B cell (primary cell): ENCODE measurements at regions not wholly inside any gene's neighbourhood (a gene's known extent, or its start where the extent isn't known, plus 50 kb on each side); places are given as distances from the start of the nearest gene placed in this dataset.

Experiments
- ATAC-seq: fragments of 200-7000 bp; cut with Tn5 transposase; one replicate; pipeline ENCODE4 v1.10.0; 2021; ENCODE audit warnings: low read depth, mild to moderate bottlenecking, moderate number of reproducible peaks, moderate library complexity
- CTCF ChIA-PET: fragments of 350-600 bp; sonication (Branson Sonifier 250); formaldehyde crosslinking; loops from one replicate; lab custom pipeline; 2021; ENCODE audit warnings: antibody characterized with exemption, inconsistent platforms; lab: Charles Lee
- POLR2A ChIA-PET: fragments of 350-600 bp; sonication (Branson Sonifier 250); formaldehyde crosslinking; loops from one replicate; lab custom pipeline; 2021; ENCODE audit warnings: antibody characterized with exemption; lab: Charles Lee
- DNase-seq: peaks from one replicate; pipeline ENCODE4 v3.0.0; 2013
- H2AFZ ChIP-seq: 2 replicates; pipeline ENCODE4 v1.6.1; 2012; ENCODE audit warnings: mild to moderate bottlenecking, low read depth, low read length; ENCODE audit not compliant: insufficient read depth, poor library complexity, severe bottlenecking
- H3K27ac ChIP-seq, 2 donors: 1 replicate in 1 of 2; 2 replicates in 1 of 2; pipeline ENCODE4 v1.5.1; 2012 to 2013; ENCODE audit warnings: low read length in 2 of 2, mild to moderate bottlenecking in 2 of 2, moderate library complexity in 1 of 2
- H3K27me3 ChIP-seq, 4 experiments: fragments of 200-600 bp in 1 of 4; sonication (generic) in 1 of 4; replicated peaks in 1 of 4; 1 replicate in 2 of 4; 2 replicates in 2 of 4; pipeline versions ENCODE4 v1.6.1 to v1.7.0; 2013 to 2016; ENCODE audit warnings: low read length in 3 of 4, mild to moderate bottlenecking in 2 of 4, mixed read lengths in 1 of 4, moderate library complexity in 1 of 4; ENCODE audit not compliant: insufficient read depth in 4 of 4, control insufficient read depth in 3 of 4; ENCODE audit errors: control extremely low read depth in 1 of 4
- H3K36me3 ChIP-seq, 2 experiments: replicated peaks in 1 of 2; 1 replicate in 1 of 2; 2 replicates in 1 of 2; pipeline versions ENCODE4 v1.6.1 to v1.7.1; 2013; ENCODE audit warnings: low read length in 1 of 2; ENCODE audit not compliant: insufficient read depth in 2 of 2, control insufficient read depth in 1 of 2; ENCODE audit errors: control extremely low read depth in 1 of 2, extremely low read depth in 1 of 2
- H3K4me1 ChIP-seq, 2 donors: fragments of 200-600 bp in 1 of 2; sonication (generic) in 1 of 2; 1 replicate in 1 of 2; 2 replicates in 1 of 2; pipeline versions ENCODE4 v1.5.1 to v1.6.1; 2013 to 2017; ENCODE audit warnings: low read length in 2 of 2; ENCODE audit not compliant: control insufficient read depth in 2 of 2, insufficient read depth in 2 of 2
- H3K4me2 ChIP-seq: replicated peaks from 2 replicates; pipeline ENCODE3; 2012; ENCODE audit warnings: mild to moderate bottlenecking, low read depth, low read length; ENCODE audit not compliant: poor library complexity, severe bottlenecking
- H3K4me3 ChIP-seq, 5 experiments: fragments of 200-600 bp in 1 of 5; sonication (generic) in 1 of 5; 1 replicate in 3 of 5; 2 replicates in 2 of 5; pipeline versions ENCODE4 v1.5.1 to v1.7.0; 2011 to 2016; ENCODE audit warnings: low read length in 4 of 5, mild to moderate bottlenecking in 4 of 5, low read depth in 2 of 5, control low read depth in 1 of 5, moderate library complexity in 1 of 5; ENCODE audit not compliant: insufficient read depth in 1 of 5; ENCODE audit errors: control extremely low read depth in 1 of 5, extremely low read depth in 1 of 5
- H3K79me2 ChIP-seq: fragments of 200-600 bp; sonication (generic); one replicate; pipeline ENCODE4 v1.6.0; 2016; ENCODE audit warnings: low read length; ENCODE audit not compliant: control insufficient read depth, insufficient read depth
- H3K9ac ChIP-seq: fragments of 200-600 bp; sonication (generic); 2 replicates; pipeline ENCODE4 v1.6.1; 2017; ENCODE audit warnings: mild to moderate bottlenecking, low read length, moderate library complexity
- H3K9me3 ChIP-seq, 3 donors: one replicate each; pipeline versions ENCODE4 v1.6.1 to v1.7.1; 2013; ENCODE audit warnings: low read length in 2 of 3; ENCODE audit not compliant: control insufficient read depth in 2 of 3, insufficient read depth in 1 of 3; ENCODE audit errors: control extremely low read depth in 1 of 3
- H4K20me1 ChIP-seq: 2 replicates; pipeline ENCODE4 v1.6.0; 2012; ENCODE audit warnings: mild to moderate bottlenecking, low read length; ENCODE audit not compliant: insufficient read depth, control insufficient read depth, poor library complexity, severe bottlenecking
- H3K27ac Mint-ChIP-seq: one replicate; pipeline ENCODE4 v1.8.0; 2021; ENCODE audit warnings: mixed read lengths
- H3K27me3 Mint-ChIP-seq: one replicate; pipeline ENCODE4 v1.8.0; 2021; ENCODE audit warnings: mixed read lengths
- H3K4me1 Mint-ChIP-seq: one replicate; pipeline ENCODE4 v1.8.0; 2021; ENCODE audit warnings: mixed read lengths
- H3K4me3 Mint-ChIP-seq: one replicate; pipeline ENCODE4 v1.8.0; 2021; ENCODE audit warnings: mixed read lengths
- H3K9me3 Mint-ChIP-seq: one replicate; pipeline ENCODE4 v1.8.0; 2022; ENCODE audit warnings: mixed read lengths; ENCODE audit not compliant: insufficient read depth
- EZH2 ChIP-seq: IDR thresholded peaks from 2 replicates; pipeline ENCODE4 v1.6.1; 2012; ENCODE audit warnings: borderline replicate concordance, low read depth, mild to moderate bottlenecking, moderate library complexity, low read length; ENCODE audit not compliant: insufficient read depth, poor library complexity, severe bottlenecking
- WGBS: methylation state at CpG from one replicate; pipeline ENCODE4 v1.1.5; 2013; ENCODE audit warnings: missing lambda C conversion rate; ENCODE audit not compliant: insufficient coverage; 5-methylcytosine and 5-hydroxymethylcytosine counted together
- intact Hi-C: fragments of 100-400 bp; cut with micrococcal nuclease; formaldehyde crosslinking; loops from one replicate; pipeline ENCODE4 v1.10.0; 2022
- TF ChIP-seq, protein P1 (sequence below): fragments of 200-600 bp; IDR thresholded peaks from one replicate; pipeline ENCODE4 v1.8.0; 2022; ENCODE audit warnings: antibody characterized with exemption, mild to moderate bottlenecking

DNA sequence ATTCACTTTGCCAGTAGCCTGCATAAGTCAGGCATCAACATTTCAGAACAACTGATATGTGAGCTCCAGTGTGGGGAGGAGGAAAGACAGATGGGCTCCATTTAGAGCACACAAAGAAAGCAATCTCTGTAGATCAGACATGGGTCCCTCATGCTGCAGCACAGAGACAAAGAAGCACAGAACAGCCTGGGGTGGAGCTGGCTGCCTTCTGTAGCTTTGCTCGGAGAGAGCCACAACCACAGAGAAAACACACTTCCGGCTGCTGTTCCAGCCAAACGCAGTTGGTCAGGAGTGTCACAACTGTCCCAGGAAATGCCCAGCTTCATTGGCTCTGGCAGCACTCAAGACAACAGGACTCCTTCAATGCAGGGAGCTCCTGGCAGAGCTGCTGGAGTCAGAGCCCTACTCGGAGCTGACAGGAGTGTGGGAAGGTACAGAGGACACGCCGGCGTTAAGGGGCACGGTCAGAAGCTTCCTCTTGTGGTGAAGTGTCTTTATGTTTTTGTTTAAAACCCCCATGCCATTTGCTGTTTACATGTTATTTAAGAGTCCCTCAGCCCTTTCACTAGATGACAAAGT, 494.4 kb downstream of the TCERG1L start:
- Histone ChIP-seq H2AFZ (no peak overlapping the region), H3K27ac (no peak overlapping the region), H3K4me2 (no peak overlapping the region), H4K20me1 (no peaks in the 10 kb centered on the region), H3K4me3 (no peak overlapping the region), H3K36me3 (no peaks in the 10 kb centered on the region), H3K27me3 (no peaks in the 10 kb centered on the region), H3K9me3 (peaks cover 0 to 20% (median 0%) of the 10 kb centered on the region in 3 donors), H3K4me1 (no peaks in the 10 kb centered on the region), H3K9ac (no peak overlapping the region), H3K79me2 (no peaks in the 10 kb centered on the region)
- TF ChIP-seq, protein P1, sequence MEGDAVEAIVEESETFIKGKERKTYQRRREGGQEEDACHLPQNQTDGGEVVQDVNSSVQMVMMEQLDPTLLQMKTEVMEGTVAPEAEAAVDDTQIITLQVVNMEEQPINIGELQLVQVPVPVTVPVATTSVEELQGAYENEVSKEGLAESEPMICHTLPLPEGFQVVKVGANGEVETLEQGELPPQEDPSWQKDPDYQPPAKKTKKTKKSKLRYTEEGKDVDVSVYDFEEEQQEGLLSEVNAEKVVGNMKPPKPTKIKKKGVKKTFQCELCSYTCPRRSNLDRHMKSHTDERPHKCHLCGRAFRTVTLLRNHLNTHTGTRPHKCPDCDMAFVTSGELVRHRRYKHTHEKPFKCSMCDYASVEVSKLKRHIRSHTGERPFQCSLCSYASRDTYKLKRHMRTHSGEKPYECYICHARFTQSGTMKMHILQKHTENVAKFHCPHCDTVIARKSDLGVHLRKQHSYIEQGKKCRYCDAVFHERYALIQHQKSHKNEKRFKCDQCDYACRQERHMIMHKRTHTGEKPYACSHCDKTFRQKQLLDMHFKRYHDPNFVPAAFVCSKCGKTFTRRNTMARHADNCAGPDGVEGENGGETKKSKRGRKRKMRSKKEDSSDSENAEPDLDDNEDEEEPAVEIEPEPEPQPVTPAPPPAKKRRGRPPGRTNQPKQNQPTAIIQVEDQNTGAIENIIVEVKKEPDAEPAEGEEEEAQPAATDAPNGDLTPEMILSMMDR: no peak
- no peak for TF ChIP-seq EZH2
- no peaks in the 10 kb centered on the region for H3K9me3 Mint-ChIP-seq
- H3K27me3 Mint-ChIP-seq: no peaks in the 10 kb centered on the region
- ATAC-seq (no peak), DNase-seq (no peak)
- ChIA-PET CTCF (no interaction called here), POLR2A (no interaction called here)
- intact Hi-C loops: no loop called here
- no peaks in the 10 kb centered on the region for H3K4me1 Mint-ChIP-seq
- no peak overlapping the region for H3K4me3 Mint-ChIP-seq
- WGBS: 89% methylated on average over 3 of the region's 8 CpGs
- no peak overlapping the region for H3K27ac Mint-ChIP-seq

DNA sequence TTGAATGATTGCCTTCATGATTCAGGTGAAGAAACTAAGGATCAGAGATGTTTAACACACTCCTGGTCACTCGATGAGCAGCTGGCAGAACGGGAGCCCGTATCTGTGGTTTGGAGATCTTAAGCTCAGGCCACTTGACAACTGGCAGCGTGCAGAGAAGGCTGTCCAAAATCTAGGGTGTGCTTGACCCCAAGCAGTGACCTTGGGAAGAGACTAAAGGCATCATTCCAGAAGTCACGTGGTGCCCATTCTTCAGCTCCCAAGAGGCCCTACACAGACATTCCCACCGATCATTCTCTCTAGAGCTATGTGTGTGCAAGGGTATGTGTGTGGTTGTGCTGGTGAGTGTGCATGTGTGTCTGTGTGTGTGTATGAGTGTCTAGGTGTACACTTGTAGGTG, 493.8 kb downstream of the TCERG1L start:
- CTCF ChIA-PET: no interaction called here
- no peaks in the 10 kb centered on the region for H3K9me3 Mint-ChIP-seq
- Histone ChIP-seq H3K4me1 (no peaks in the 10 kb centered on the region), H3K4me3 (no peak overlapping the region), H3K9ac (no peak overlapping the region), H3K36me3 (no peaks in the 10 kb centered on the region), H4K20me1 (no peaks in the 10 kb centered on the region), H3K79me2 (no peaks in the 10 kb centered on the region), H2AFZ (no peak overlapping the region), H3K27ac (no peak overlapping the region), H3K9me3 (peaks cover 0 to 20% (median 0%) of the 10 kb centered on the region in 3 donors), H3K27me3 (no peaks in the 10 kb centered on the region), H3K4me2 (no peak overlapping the region)
- no peak for DNase-seq
- TF ChIP-seq EZH2: no peak
- TF ChIP-seq, protein P1: no peak
- POLR2A ChIA-PET: no interaction called here
- no peak overlapping the region for H3K4me3 Mint-ChIP-seq
- no peaks in the 10 kb centered on the region for H3K4me1 Mint-ChIP-seq
- intact Hi-C loops: no loop called here
- no peak for ATAC-seq
- no peaks in the 10 kb centered on the region for H3K27me3 Mint-ChIP-seq
- H3K27ac Mint-ChIP-seq: no peak overlapping the region
- 94% methylated on average over 6 of the region's 6 CpGs for whole genome bisulfite sequencing
